H1 (cell line): ENCODE measurements at regions not wholly inside any gene's neighbourhood (a gene's known extent, or its start where the extent isn't known, plus 50 kb on each side); places are given as distances from the start of the nearest gene placed in this dataset.

ENCODE experiments used
- CTCF ChIA-PET: fragments of 300-600 bp; sonication (Branson Sonifier 250); formaldehyde crosslinking; loops from one replicate; lab custom pipeline; 2021; ENCODE audit not compliant: partially characterized antibody; lab: Charles Lee
- POLR2A ChIA-PET: fragments of 300-600 bp; sonication (Branson Sonifier 250); formaldehyde crosslinking; loops from one replicate; lab custom pipeline; 2021; ENCODE audit warnings: inconsistent platforms; ENCODE audit not compliant: partially characterized antibody; lab: Charles Lee
- DNase-seq, 2 experiments: peaks; one replicate each; pipeline versions ENCODE4 v3.0.0 to v3.0.0-alpha.2; 2010 to 2022; ENCODE audit warnings: low spot score in 2 of 2, low read depth in 1 of 2, mixed read lengths in 1 of 2
- FAIRE-seq: peaks from 2 replicates; lab custom pipeline; 2011; peaks lifted over from hg19 to GRCh38; lab: Jason Lieb, UNC
- H2AFZ ChIP-seq: 2 replicates; pipeline ENCODE4 v1.8.1; 2012; ENCODE audit warnings: low read length, inconsistent platforms
- H2AK5ac ChIP-seq: 2 replicates; pipeline ENCODE4 v1.6.1; 2013; ENCODE audit warnings: low read depth, low read length
- H2BK120ac ChIP-seq: replicated peaks from 2 replicates; pipeline ENCODE3; 2013; ENCODE audit warnings: low read depth, low read length, inconsistent platforms
- H2BK12ac ChIP-seq: 2 replicates; pipeline ENCODE4 v1.6.1; 2013; ENCODE audit warnings: low read depth, low read length
- H2BK15ac ChIP-seq: 2 replicates; pipeline ENCODE4 v1.6.1; 2013; ENCODE audit warnings: low read length
- H2BK20ac ChIP-seq: 2 replicates; pipeline ENCODE4 v1.6.1; 2013; ENCODE audit warnings: low read length
- H2BK5ac ChIP-seq: 2 replicates; pipeline ENCODE4 v1.6.1; 2013; ENCODE audit warnings: low read depth, low read length
- H3K14ac ChIP-seq: 2 replicates; pipeline ENCODE4 v1.6.1; 2013; ENCODE audit warnings: inconsistent platforms; ENCODE audit not compliant: insufficient read length
- H3K18ac ChIP-seq: 2 replicates; pipeline ENCODE4 v1.6.1; 2013; ENCODE audit warnings: low read length; ENCODE audit errors: extremely low read depth
- H3K23ac ChIP-seq: 2 replicates; pipeline ENCODE4 v1.6.1; 2013; ENCODE audit warnings: inconsistent platforms; ENCODE audit not compliant: insufficient read length
- H3K23me2 ChIP-seq: 2 replicates; pipeline ENCODE4 v1.6.1; 2013; ENCODE audit warnings: low read depth, low read length
- H3K27ac ChIP-seq: 2 replicates; pipeline ENCODE4 v1.6.1; 2011; ENCODE audit warnings: low read depth, low read length, inconsistent platforms
- H3K27me3 ChIP-seq, 4 experiments: replicated peaks in 1 of 4; 1 replicate in 1 of 4; 2 replicates in 3 of 4; pipeline versions ENCODE4 v1.6.1 to v1.8.1; 2011 to 2013; ENCODE audit warnings: low read length in 3 of 4, mild to moderate bottlenecking in 3 of 4, inconsistent platforms in 2 of 4, mixed read lengths in 2 of 4, moderate library complexity in 1 of 4; ENCODE audit not compliant: control insufficient read depth in 3 of 4, insufficient read depth in 3 of 4; ENCODE audit errors: extremely low read depth in 1 of 4
- H3K36me3 ChIP-seq, 4 experiments: 2 replicates each; pipeline versions ENCODE4 v1.6.1 to v1.8.1; 2011 to 2013; ENCODE audit warnings: mild to moderate bottlenecking in 4 of 4, low read length in 3 of 4, moderate library complexity in 2 of 4, control low read depth in 1 of 4, inconsistent platforms in 1 of 4; ENCODE audit not compliant: insufficient read depth in 4 of 4, control insufficient read depth in 2 of 4
- H3K4ac ChIP-seq: replicated peaks from 2 replicates; pipeline ENCODE3; 2013; ENCODE audit warnings: low read length, low read depth, mixed read lengths, inconsistent platforms; ENCODE audit not compliant: insufficient read length
- H3K4me1 ChIP-seq, 4 experiments: replicated peaks in 1 of 4; 1 replicate in 1 of 4; 2 replicates in 3 of 4; pipeline versions ENCODE4 v1.6.1 to v1.8.1; 2011 to 2013; ENCODE audit warnings: low read length in 3 of 4, inconsistent platforms in 2 of 4, mixed read lengths in 1 of 4; ENCODE audit not compliant: insufficient read depth in 4 of 4, control insufficient read depth in 3 of 4
- H3K4me2 ChIP-seq, 2 experiments: 2 replicates each; pipeline versions ENCODE4 v1.6.1 to v1.8.1; 2011 to 2013; ENCODE audit warnings: low read depth in 2 of 2, low read length in 2 of 2, control low read depth in 1 of 2, inconsistent platforms in 1 of 2, mild to moderate bottlenecking in 1 of 2; ENCODE audit not compliant: insufficient read depth in 1 of 2
- H3K4me3 ChIP-seq, 4 experiments: fragments of 200-600, 300-600 bp in 1 of 4; sonication (generic), shearing (Covaris generic), sonication (Bioruptor Twin) in 1 of 4; 2 replicates each; pipeline versions ENCODE4 v1.5.1 to v1.8.1; 2011 to 2016; ENCODE audit warnings: low read length in 4 of 4, low read depth in 3 of 4, control low read depth in 2 of 4, inconsistent platforms in 2 of 4, mild to moderate bottlenecking in 2 of 4, mixed read lengths in 1 of 4, moderate library complexity in 1 of 4; ENCODE audit not compliant: insufficient read depth in 2 of 4; ENCODE audit errors: extremely low read depth in 1 of 4
- H3K56ac ChIP-seq: replicated peaks from 2 replicates; pipeline ENCODE3; 2013; ENCODE audit warnings: low read depth, mild to moderate bottlenecking, mixed read lengths, low read length, inconsistent platforms; ENCODE audit not compliant: insufficient read length
- H3K79me1 ChIP-seq: 2 replicates; pipeline ENCODE4 v1.6.1; 2013; ENCODE audit warnings: low read depth, low read length, control low read depth
- H3K79me2 ChIP-seq, 2 experiments: 2 replicates each; pipeline versions ENCODE4 v1.6.1 to v1.8.1; 2012 to 2013; ENCODE audit warnings: low read length in 2 of 2, mild to moderate bottlenecking in 2 of 2, inconsistent platforms in 1 of 2; ENCODE audit not compliant: insufficient read depth in 2 of 2, control insufficient read depth in 1 of 2
- H3K9ac ChIP-seq, 4 experiments: replicated peaks in 1 of 4; 1 replicate in 1 of 4; 2 replicates in 3 of 4; pipeline versions ENCODE4 v1.6.1 to v1.8.1; 2011 to 2013; ENCODE audit warnings: low read depth in 3 of 4, low read length in 3 of 4, control low read depth in 2 of 4, mild to moderate bottlenecking in 2 of 4, moderate library complexity in 2 of 4, inconsistent platforms in 1 of 4; ENCODE audit errors: extremely low read depth in 1 of 4
- H3K9me3 ChIP-seq, 2 experiments: 2 replicates each; pipeline versions ENCODE4 v1.6.1 to v1.8.1; 2012 to 2013; ENCODE audit warnings: mild to moderate bottlenecking in 2 of 2, moderate library complexity in 2 of 2, control low read depth in 1 of 2, inconsistent platforms in 1 of 2, low read depth in 1 of 2, low read length in 1 of 2, mixed read lengths in 1 of 2; ENCODE audit not compliant: insufficient read depth in 2 of 2
- H4K20me1 ChIP-seq, 2 experiments: replicated peaks in 1 of 2; 2 replicates each; pipeline versions ENCODE3 to v1.8.1; 2011 to 2013; ENCODE audit warnings: inconsistent platforms in 2 of 2, low read length in 2 of 2, mild to moderate bottlenecking in 1 of 2; ENCODE audit not compliant: insufficient read depth in 2 of 2, control insufficient read depth in 1 of 2
- H4K5ac ChIP-seq: 2 replicates; pipeline ENCODE4 v1.6.1; 2013; ENCODE audit warnings: low read length, low read depth, mixed read lengths, inconsistent platforms; ENCODE audit not compliant: insufficient read length
- H4K8ac ChIP-seq: 2 replicates; pipeline ENCODE4 v1.8.0; 2013; ENCODE audit warnings: mild to moderate bottlenecking, moderate library complexity, low read length, inconsistent platforms; ENCODE audit not compliant: insufficient read depth; ENCODE audit errors: extremely low read depth
- H4K91ac ChIP-seq: replicated peaks from 2 replicates; pipeline ENCODE3; 2013; ENCODE audit warnings: low read length, mixed read lengths, inconsistent platforms; ENCODE audit not compliant: insufficient read length
- MAX ChIP-seq: IDR thresholded peaks from 2 replicates; pipeline ENCODE4 v1.6.1; 2012; ENCODE audit warnings: inconsistent platforms
- WGBS, 2 experiments: shearing (Covaris generic) in 1 of 2; methylation state at CpG; one replicate each; pipeline versions ENCODE4 v1.1.6 to v1.1.7; 2013 to 2015; ENCODE audit warnings: low lambda C conversion rate in 2 of 2, mixed read lengths in 2 of 2, inconsistent platforms in 1 of 2, low coverage in 1 of 2, missing lambda C conversion rate in 1 of 2; ENCODE audit not compliant: insufficient replicate concordance in 2 of 2, insufficient coverage in 1 of 2, insufficient read length in 1 of 2; ENCODE audit errors: extremely low coverage in 1 of 2, missing lambda C conversion rate in 1 of 2; 5-methylcytosine and 5-hydroxymethylcytosine counted together

GRCh38 chr5:166166071-166166470 is 2125.4 kb upstream of the WWC1 start:
- no peak overlapping the region for H4K91ac ChIP-seq
- H3K56ac ChIP-seq: no peak overlapping the region
- no peak overlapping the region for H3K23ac ChIP-seq
- H4K20me1 ChIP-seq: no peaks in the 10 kb centered on the region
- H2BK15ac ChIP-seq: no peak overlapping the region
- H2AK5ac ChIP-seq: no peak overlapping the region
- H4K5ac ChIP-seq: no peak overlapping the region
- no peak for FAIRE-seq
- H2AFZ ChIP-seq: no peak overlapping the region
- H3K14ac ChIP-seq: no peak overlapping the region
- DNase-seq: no peak
- H2BK20ac ChIP-seq: no peak overlapping the region
- H3K79me1 ChIP-seq: no peaks in the 10 kb centered on the region
- no peak overlapping the region for H2BK5ac ChIP-seq
- no peak overlapping the region; the same call in 1 of the 2 replicates for H2BK12ac ChIP-seq
- no peaks in the 10 kb centered on the region for H3K23me2 ChIP-seq
- ChIA-PET CTCF (interaction anchor here (0.9 kb wide), 1 partner anchor 522 kb away, joined by 3 read pairs; no protein-coding TSS in a partner anchor), POLR2A (no interaction called here)
- H3K4me1 ChIP-seq: no peaks in the 10 kb centered on the region; a peak in 2 of 7 replicates
- WGBS, 2 experiments: 59% methylated on average over 5 of the region's 5 CpGs; no CpG with 5 or more reads in 1 of the 2 experiments
- no peak overlapping the region for H3K4ac ChIP-seq
- no peak overlapping the region for H3K27ac ChIP-seq
- H3K9me3 ChIP-seq: no peaks in the 10 kb centered on the region
- no peak overlapping the region for H2BK120ac ChIP-seq
- H4K8ac ChIP-seq: no peak overlapping the region
- H3K9ac ChIP-seq: no peak overlapping the region
- peak overlapping the region in 1 of 2 experiments; percentile 27; a peak in 1 of 4 replicates for H3K4me2 ChIP-seq
- H3K4me3 ChIP-seq: no peak overlapping the region
- no peaks in the 10 kb centered on the region for H3K79me2 ChIP-seq
- no peaks in the 10 kb centered on the region for H3K36me3 ChIP-seq
- H3K18ac ChIP-seq: no peak overlapping the region
- no peaks in the 10 kb centered on the region for H3K27me3 ChIP-seq
- TF ChIP-seq MAX: no peak
